ENCODE measurements at regions not wholly inside any gene's neighbourhood (a gene's known extent, or its start where the extent isn't known, plus 50 kb on each side); places are given as distances from the start of the nearest gene placed in this dataset.
A peak's percentile ranks its signal among the peaks of the same experiment; 100 is the strongest.

- no peak for DNase-seq
These were observed 51.6 kb upstream of the SRGAP3 start for GRCh38 chr3:9301091-9301490.

GRCh38 chr3:9301798-9302197 is 52.4 kb upstream of the SRGAP3 start:
- no peak for DNase-seq

- peak; percentile 45 for DNase-seq
These were observed 53.2 kb upstream of the SRGAP3 start for GRCh38 chr3:9302425-9303181.

DNA sequence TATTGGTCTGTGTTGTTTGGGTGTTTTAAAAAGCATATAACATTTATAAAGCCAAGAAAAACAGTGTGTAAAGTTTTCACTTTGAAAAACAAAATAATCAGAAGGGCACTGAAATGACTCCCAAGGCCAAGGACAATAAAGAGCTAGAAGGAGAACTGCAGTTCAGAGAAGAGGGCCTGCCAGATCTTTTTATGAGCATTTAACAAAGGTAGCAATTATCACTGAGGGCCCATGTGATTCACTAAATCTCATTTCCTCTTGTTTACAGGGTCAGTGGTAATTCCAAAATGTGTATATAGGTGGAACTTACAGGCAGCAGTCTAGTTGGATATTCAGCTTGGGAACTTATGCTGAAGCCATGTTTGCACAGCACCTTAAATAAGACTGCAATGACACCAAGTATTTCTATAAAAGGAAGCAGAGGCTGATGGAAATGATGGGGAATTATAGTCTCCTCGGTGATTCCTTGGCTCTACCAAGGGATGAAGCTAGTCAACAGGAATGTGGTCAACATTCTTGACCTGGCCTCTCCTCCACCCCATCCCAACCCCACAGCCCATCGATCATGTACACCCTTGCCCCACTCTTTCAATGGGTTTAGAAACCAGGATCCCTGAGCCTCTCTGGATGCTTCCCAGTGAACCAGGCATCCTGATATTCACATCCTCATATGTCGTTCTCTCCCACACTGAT is 54.4 kb upstream of the THUMPD3 start:
- DNase-seq: no peak

DNA sequence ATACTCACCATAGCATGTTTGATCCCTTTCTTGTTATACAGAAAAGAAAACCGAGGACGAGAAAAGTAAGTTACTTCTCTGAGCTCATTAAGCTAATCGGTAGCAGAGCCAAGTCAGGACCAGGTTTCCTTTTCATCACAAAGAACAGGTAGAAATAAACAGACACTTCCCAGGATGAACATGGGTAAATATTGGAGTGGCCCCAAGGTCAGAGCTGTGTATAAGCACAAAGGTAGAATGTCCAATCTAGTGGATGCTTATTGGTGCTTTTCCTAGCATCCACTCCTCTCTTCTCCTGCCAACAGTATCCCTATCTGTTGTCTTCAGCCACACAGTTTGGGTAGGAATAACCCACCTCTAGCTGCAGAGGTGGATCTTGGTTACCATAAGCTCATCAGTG is 52.8 kb upstream of the THUMPD3 start:
- DNase-seq: no peak

DNA sequence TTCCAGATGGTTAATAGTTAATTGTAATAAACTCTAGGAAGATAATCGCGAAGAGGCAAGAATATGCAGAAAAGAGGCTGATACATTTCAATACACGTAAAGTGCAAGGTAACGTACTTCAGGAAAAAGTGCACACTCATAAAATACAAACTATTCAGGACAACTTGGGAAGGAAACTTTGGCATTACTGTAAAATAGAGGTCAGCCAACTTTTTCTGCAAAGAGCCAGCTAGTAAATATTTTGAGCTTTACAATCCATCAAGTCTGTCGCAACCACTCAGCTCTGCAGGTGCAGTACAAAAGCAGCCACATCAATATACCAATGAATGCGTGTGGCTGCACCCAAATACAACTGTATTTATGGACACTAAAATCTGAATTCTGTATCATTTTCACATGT is 51.6 kb upstream of the THUMPD3 start:
- DNase-seq: no peak

Measured in NCI-H1048 (cell line).